HCT116 (cell line): ENCODE measurements at regions not wholly inside any gene's neighbourhood (a gene's known extent, or its start where the extent isn't known, plus 50 kb on each side); places are given as distances from the start of the nearest gene placed in this dataset.

Experiments
- ATAC-seq: fragments of 200-7000 bp; cut with Tn5 transposase; 2 replicates; pipeline ENCODE4 v1.9.1; 2020; ENCODE audit warnings: mild to moderate bottlenecking, moderate library complexity
- BruUV-seq: library from RNA; stranded (reverse); fragments of 400-500 nt; replicated peaks from 2 replicates; lab custom pipeline; 2021; lab: Mats Ljungman, UMichigan
- CTCF ChIA-PET: fragments of 300-600 bp; sonication (Branson Sonifier 250); formaldehyde crosslinking; loops from one replicate; lab custom pipeline; 2021; ENCODE audit warnings: antibody characterized with exemption; lab: Charles Lee
- POLR2A ChIA-PET: fragments of 300-600, 350-600 bp; sonication (Branson Sonifier 250); formaldehyde crosslinking; loops from one replicate; lab custom pipeline; 2021; ENCODE audit warnings: antibody characterized with exemption; lab: Charles Lee
- RAD21 ChIA-PET, 2 experiments: fragments of 300-600 bp; sonication (Branson Sonifier 250); formaldehyde crosslinking; loops; one replicate each; lab custom pipeline; 2023; ENCODE audit warnings: low total read pairs in 2 of 2; ENCODE audit not compliant: uncharacterized antibody in 2 of 2, unreplicated experiment in 2 of 2, low non-redundant PET in 1 of 2; lab: Charles Lee
- DNase-seq: peaks from one replicate; pipeline ENCODE4 v3.0.0-alpha.2; 2010; ENCODE audit warnings: low read depth, low spot score
- H2AFZ ChIP-seq: fragments of 200-600 bp; shearing (Covaris generic), sonication (generic); 2 replicates; pipeline ENCODE4 v1.6.1; 2017; ENCODE audit warnings: low read depth, mixed run types, mixed read lengths, antibody characterized with exemption, low read length; ENCODE audit not compliant: poor library complexity, severe bottlenecking
- H3K27ac ChIP-seq: 2 replicates; pipeline ENCODE4 v1.5.1; 2012; ENCODE audit warnings: low read depth, low read length
- H3K27me3 ChIP-seq: fragments of 200-600 bp; sonication (generic); 2 replicates; pipeline ENCODE4 v1.6.1; 2016; ENCODE audit warnings: mixed run types, low read length, mixed read lengths; ENCODE audit not compliant: insufficient read depth
- H3K36me3 ChIP-seq, 2 experiments: fragments of 200-500 bp in 1 of 2; fragments of 200-600 bp in 1 of 2; sonication (Bioruptor generic) in 1 of 2; sonication (generic) in 1 of 2; 2 replicates each; pipeline versions ENCODE4 v1.5.1 to v1.6.1; 2014 to 2016; ENCODE audit warnings: low read length in 2 of 2, inconsistent platforms in 1 of 2, mixed read lengths in 1 of 2, mixed run types in 1 of 2; ENCODE audit not compliant: insufficient read depth in 2 of 2, control insufficient read depth in 1 of 2
- H3K4me1 ChIP-seq, 2 experiments: fragments of 200-600 bp in 1 of 2; sonication (generic) in 1 of 2; 2 replicates each; pipeline versions ENCODE4 v1.5.1 to v1.6.1; 2012 to 2017; ENCODE audit warnings: low read length in 2 of 2, inconsistent platforms in 1 of 2, mild to moderate bottlenecking in 1 of 2, mixed read lengths in 1 of 2, mixed run types in 1 of 2, moderate library complexity in 1 of 2; ENCODE audit not compliant: insufficient read depth in 2 of 2, control insufficient read depth in 1 of 2
- H3K4me2 ChIP-seq: fragments of 200-600 bp; sonication (generic); 2 replicates; pipeline ENCODE4 v1.6.1; 2017; ENCODE audit warnings: mixed run types, low read length, mixed read lengths
- H3K4me3 ChIP-seq, 2 experiments: fragments of 200-600 bp in 1 of 2; sonication (generic) in 1 of 2; replicated peaks in 1 of 2; 2 replicates each; pipeline ENCODE4 v1.5.1; 2011 to 2016; ENCODE audit warnings: low read length in 2 of 2, control low read depth in 1 of 2, low read depth in 1 of 2, mild to moderate bottlenecking in 1 of 2, mixed read lengths in 1 of 2, mixed run types in 1 of 2
- H3K79me2 ChIP-seq: fragments of 200-600 bp; sonication (generic); 2 replicates; pipeline ENCODE4 v1.6.1; 2017; ENCODE audit warnings: mild to moderate bottlenecking, mixed run types, low read length, moderate library complexity, mixed read lengths; ENCODE audit not compliant: insufficient read depth
- H3K9ac ChIP-seq: fragments of 200-600 bp; sonication (generic); 2 replicates; pipeline ENCODE4 v1.6.1; 2016; ENCODE audit warnings: low read length, mixed read lengths
- H3K9me2 ChIP-seq: fragments of 200-600 bp; sonication (generic), shearing (Covaris generic); 2 replicates; pipeline ENCODE4 v1.6.1; 2017; ENCODE audit warnings: mixed run types, mild to moderate bottlenecking, moderate library complexity; ENCODE audit not compliant: insufficient read depth
- H3K9me3 ChIP-seq, 2 experiments: fragments of 200-500 bp in 1 of 2; fragments of 200-600 bp in 1 of 2; sonication (Bioruptor generic) in 1 of 2; sonication (generic) in 1 of 2; 2 replicates each; pipeline ENCODE4 v1.6.1; 2014 to 2017; ENCODE audit warnings: low read length in 2 of 2, mixed read lengths in 2 of 2, inconsistent platforms in 1 of 2, low read depth in 1 of 2, mild to moderate bottlenecking in 1 of 2, mixed run types in 1 of 2, moderate library complexity in 1 of 2; ENCODE audit not compliant: control insufficient read depth in 1 of 2, insufficient read depth in 1 of 2
- H4K20me1 ChIP-seq: fragments of 200-600 bp; sonication (generic), shearing (Covaris generic); 2 replicates; pipeline ENCODE4 v1.6.1; 2017; ENCODE audit warnings: mixed run types, mild to moderate bottlenecking, moderate library complexity; ENCODE audit not compliant: insufficient read depth
- CBX3 ChIP-seq: IDR thresholded peaks from 2 replicates; pipeline ENCODE4 v1.6.1; 2012; ENCODE audit warnings: low read depth
- ELF1 ChIP-seq: IDR thresholded peaks from 2 replicates; pipeline ENCODE4 v1.6.1; 2012; ENCODE audit warnings: low read depth, borderline replicate concordance
- JUND ChIP-seq: IDR thresholded peaks from 2 replicates; pipeline ENCODE4 v1.6.1; 2012
- POLR2A ChIP-seq: IDR thresholded peaks from 2 replicates; pipeline ENCODE4 v1.7.0; 2011; ENCODE audit warnings: borderline replicate concordance; ENCODE audit not compliant: insufficient read depth, insufficient read length; ENCODE audit errors: extremely low read depth
- RAD21 ChIP-seq: IDR thresholded peaks from 2 replicates; pipeline ENCODE4 v1.6.1; 2012; ENCODE audit warnings: low read depth, mild to moderate bottlenecking
- SIN3A ChIP-seq: IDR thresholded peaks from 2 replicates; pipeline ENCODE4 v1.6.1; 2012; ENCODE audit warnings: low read depth
- SRF ChIP-seq: IDR thresholded peaks from 2 replicates; pipeline ENCODE4 v1.6.1; 2012; ENCODE audit warnings: low read depth
- ZFX ChIP-seq: fragments of 450-650 bp; IDR thresholded peaks from 2 replicates; pipeline ENCODE4 v1.6.1; 2017
- intact Hi-C: fragments of 100-400 bp; cut with micrococcal nuclease; formaldehyde crosslinking; loops from 2 replicates; pipeline ENCODE4 v1.10.0; 2022
- TF ChIP-seq, protein P1 (sequence below), 3 experiments: fragments of 200-600 bp in 1 of 3; sonication (generic) in 1 of 3; IDR thresholded peaks in 2 of 3; conservative IDR thresholded peaks in 1 of 3; 2 replicates each; pipeline ENCODE4 v1.5.1; 2012 to 2017; ENCODE audit warnings: low read depth in 2 of 3, low read length in 2 of 3, antibody characterized with exemption in 1 of 3, borderline replicate concordance in 1 of 3, control low read depth in 1 of 3, mild to moderate bottlenecking in 1 of 3, mixed read lengths in 1 of 3, mixed run types in 1 of 3, moderate library complexity in 1 of 3; ENCODE audit not compliant: insufficient read depth in 1 of 3
- TF ChIP-seq, protein P2 (sequence below): IDR thresholded peaks from 2 replicates; pipeline ENCODE4 v1.6.1; 2011; ENCODE audit warnings: mild to moderate bottlenecking, low read length, moderate library complexity; ENCODE audit not compliant: insufficient replicate concordance; ENCODE audit errors: extremely low read depth

DNA sequence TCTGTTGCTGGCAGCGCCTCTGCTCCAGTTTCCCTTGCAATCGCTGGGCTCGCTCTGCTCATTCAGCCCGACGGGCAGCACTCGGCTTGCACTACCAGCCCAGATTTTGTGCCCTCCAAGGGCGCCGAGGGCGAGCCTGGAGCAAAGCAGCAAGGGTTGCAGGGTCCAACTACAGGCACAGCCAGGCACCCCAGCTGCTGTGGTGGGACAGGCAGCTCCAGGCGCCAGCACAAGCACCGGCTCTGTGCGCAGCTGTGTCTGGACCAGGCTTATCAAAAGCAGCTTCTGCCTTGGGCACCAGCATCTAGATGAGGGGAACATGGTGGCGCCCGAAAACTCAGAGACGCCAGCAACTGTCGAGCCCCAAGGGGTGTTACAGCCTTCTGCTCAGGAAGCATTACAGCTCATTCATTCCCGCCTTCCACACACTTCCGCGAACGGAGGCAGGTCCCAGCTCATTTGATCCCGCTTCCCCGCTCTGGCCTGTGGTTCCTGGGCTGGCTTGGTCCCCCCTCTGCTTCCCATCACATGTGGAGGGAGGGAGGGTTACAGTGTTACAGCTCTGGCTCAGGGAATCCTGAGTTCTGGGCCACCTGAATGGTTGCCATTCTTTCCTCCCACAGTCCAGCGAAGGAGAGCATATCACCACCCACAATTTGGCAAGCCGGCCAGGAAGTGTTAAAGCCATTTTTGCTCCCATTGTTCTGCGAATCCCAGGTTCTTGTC lies 409.9 kb upstream of the ALCAM start:
- H4K20me1 ChIP-seq = no peaks in the 10 kb centered on the region
- intact Hi-C loops = no loop called here
- no peaks in the 10 kb centered on the region for H3K9me3 ChIP-seq
- no peak for TF ChIP-seq SIN3A
- no peak for TF ChIP-seq ZFX
- no peak for TF ChIP-seq SRF
- no peak for TF ChIP-seq CBX3
- TF ChIP-seq ELF1 = no peak
- no peak for TF ChIP-seq JUND
- TF ChIP-seq, protein P1, sequence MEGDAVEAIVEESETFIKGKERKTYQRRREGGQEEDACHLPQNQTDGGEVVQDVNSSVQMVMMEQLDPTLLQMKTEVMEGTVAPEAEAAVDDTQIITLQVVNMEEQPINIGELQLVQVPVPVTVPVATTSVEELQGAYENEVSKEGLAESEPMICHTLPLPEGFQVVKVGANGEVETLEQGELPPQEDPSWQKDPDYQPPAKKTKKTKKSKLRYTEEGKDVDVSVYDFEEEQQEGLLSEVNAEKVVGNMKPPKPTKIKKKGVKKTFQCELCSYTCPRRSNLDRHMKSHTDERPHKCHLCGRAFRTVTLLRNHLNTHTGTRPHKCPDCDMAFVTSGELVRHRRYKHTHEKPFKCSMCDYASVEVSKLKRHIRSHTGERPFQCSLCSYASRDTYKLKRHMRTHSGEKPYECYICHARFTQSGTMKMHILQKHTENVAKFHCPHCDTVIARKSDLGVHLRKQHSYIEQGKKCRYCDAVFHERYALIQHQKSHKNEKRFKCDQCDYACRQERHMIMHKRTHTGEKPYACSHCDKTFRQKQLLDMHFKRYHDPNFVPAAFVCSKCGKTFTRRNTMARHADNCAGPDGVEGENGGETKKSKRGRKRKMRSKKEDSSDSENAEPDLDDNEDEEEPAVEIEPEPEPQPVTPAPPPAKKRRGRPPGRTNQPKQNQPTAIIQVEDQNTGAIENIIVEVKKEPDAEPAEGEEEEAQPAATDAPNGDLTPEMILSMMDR (IDR thresholded peaks at IDR 0.05 in 2 of 3, conservative IDR thresholded peaks at IDR 0.05 in 1 of 3; ENCODE audit: borderline replicate concordance in 1 of 3, insufficient read depth in 1 of 3, low read depth in 2 of 3, low read length in 2 of 3) = no peak
- TF ChIP-seq, protein P2, sequence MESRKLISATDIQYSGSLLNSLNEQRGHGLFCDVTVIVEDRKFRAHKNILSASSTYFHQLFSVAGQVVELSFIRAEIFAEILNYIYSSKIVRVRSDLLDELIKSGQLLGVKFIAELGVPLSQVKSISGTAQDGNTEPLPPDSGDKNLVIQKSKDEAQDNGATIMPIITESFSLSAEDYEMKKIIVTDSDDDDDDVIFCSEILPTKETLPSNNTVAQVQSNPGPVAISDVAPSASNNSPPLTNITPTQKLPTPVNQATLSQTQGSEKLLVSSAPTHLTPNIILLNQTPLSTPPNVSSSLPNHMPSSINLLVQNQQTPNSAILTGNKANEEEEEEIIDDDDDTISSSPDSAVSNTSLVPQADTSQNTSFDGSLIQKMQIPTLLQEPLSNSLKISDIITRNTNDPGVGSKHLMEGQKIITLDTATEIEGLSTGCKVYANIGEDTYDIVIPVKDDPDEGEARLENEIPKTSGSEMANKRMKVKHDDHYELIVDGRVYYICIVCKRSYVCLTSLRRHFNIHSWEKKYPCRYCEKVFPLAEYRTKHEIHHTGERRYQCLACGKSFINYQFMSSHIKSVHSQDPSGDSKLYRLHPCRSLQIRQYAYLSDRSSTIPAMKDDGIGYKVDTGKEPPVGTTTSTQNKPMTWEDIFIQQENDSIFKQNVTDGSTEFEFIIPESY = no peak
- no peak for TF ChIP-seq RAD21
- TF ChIP-seq POLR2A = no peak
- ATAC-seq (no peak), DNase-seq (no peak)
- H3K4me3 ChIP-seq = no peak overlapping the region
- H3K36me3 ChIP-seq = no peaks in the 10 kb centered on the region
- CTCF ChIA-PET = no interaction called here
- no peaks in the 10 kb centered on the region for H3K27me3 ChIP-seq
- H3K9me2 ChIP-seq = no peaks in the 10 kb centered on the region
- H3K4me2 ChIP-seq = no peak overlapping the region
- H3K4me1 ChIP-seq = no peaks in the 10 kb centered on the region
- H3K79me2 ChIP-seq = no peaks in the 10 kb centered on the region
- no peak overlapping the region for H3K9ac ChIP-seq
- no TSS peak for BruUV-seq
- H2AFZ ChIP-seq = no peak overlapping the region
- POLR2A ChIA-PET = no interaction called here
- no peak overlapping the region for H3K27ac ChIP-seq
- RAD21 ChIA-PET = no interaction called here
